ENCODE measurements at regions not wholly inside any gene's neighbourhood (a gene's known extent, or its start where the extent isn't known, plus 50 kb on each side); places are given as distances from the start of the nearest gene placed in this dataset.

- no peak for DNase-seq (ENCODE audit: low spot score)
- Histone ChIP-seq H3K9ac (ENCODE audit: low read depth in 1 of 2, low read length in 2 of 2) (no peak overlapping the region), H3K4me3 (ENCODE audit: low read depth in 1 of 3, low read length in 3 of 3) (no peak overlapping the region), H3K27ac (ENCODE audit: low read depth in 1 of 2, low read length in 2 of 2) (no peak overlapping the region), H3K4me1 (ENCODE audit: control insufficient read depth in 4 of 4, insufficient read depth in 4 of 4, low read length in 3 of 4) (no peaks in the 10 kb centered on the region), H3K36me3 (ENCODE audit: control insufficient read depth in 4 of 4, insufficient read depth in 3 of 4, low read depth in 1 of 4, low read length in 3 of 4) (no peaks in the 10 kb centered on the region), H3K27me3 (ENCODE audit: control insufficient read depth in 4 of 4, insufficient read depth in 4 of 4, low read length in 3 of 4) (peaks cover 0 to 8% (median 0%) of the 10 kb centered on the region in 4 donors), H3K9me3 (ENCODE audit: control insufficient read depth in 4 of 4, low read length in 3 of 4) (no peaks in the 10 kb centered on the region)
- WGBS, result 74% methylated on average over 7 of the region's 7 CpGs
- no peak for TF ChIP-seq HNF4A (conservative IDR thresholded peaks at IDR 0.05)
- no peak for TF ChIP-seq NR2F2 (IDR thresholded peaks at IDR 0.05)
- TF ChIP-seq HNF4G (IDR thresholded peaks at IDR 0.05), result no peak
- TF ChIP-seq REST (IDR thresholded peaks at IDR 0.05), result no peak
- TF ChIP-seq ATF3 (IDR thresholded peaks at IDR 0.05), result no peak
- no peak for TF ChIP-seq FOXA1 (IDR thresholded peaks at IDR 0.05)
- TF ChIP-seq MAX (IDR thresholded peaks at IDR 0.05), result no peak
- TF ChIP-seq ZBTB33 (IDR thresholded peaks at IDR 0.05), result no peak
- TF ChIP-seq GABPA (IDR thresholded peaks at IDR 0.05 in 1 of 2, conservative IDR thresholded peaks at IDR 0.05 in 1 of 2), result no peak
- TF ChIP-seq YY1 (IDR thresholded peaks at IDR 0.05), result no peak
- no peak for TF ChIP-seq SP1 (IDR thresholded peaks at IDR 0.05)
- no peak for TF ChIP-seq RAD21 (IDR thresholded peaks at IDR 0.05)
- no peak for TF ChIP-seq CTCF (IDR thresholded peaks at IDR 0.05; ENCODE audit: low read depth, low read length, missing input control)
- no peak for TF ChIP-seq RXRA (IDR thresholded peaks at IDR 0.05)
- TF ChIP-seq EGR1 (IDR thresholded peaks at IDR 0.05; ENCODE audit: low read depth in 2 of 2), result no peak
- no peak for TF ChIP-seq FOXA2 (IDR thresholded peaks at IDR 0.05)
- TF ChIP-seq JUND (IDR thresholded peaks at IDR 0.05), result no peak
- TF ChIP-seq TAF1 (conservative IDR thresholded peaks at IDR 0.05), result no peak
Measured at GRCh38 chr4:175973027-175973923, 92.4 kb upstream of the WDR17 start.
